GM19238 (cell line): ENCODE measurements at regions not wholly inside any gene's neighbourhood (a gene's known extent, or its start where the extent isn't known, plus 50 kb on each side); places are given as distances from the start of the nearest gene placed in this dataset.

Experiments used
- DNase-seq: peaks from one replicate; pipeline ENCODE4 v3.0.0; 2011; ENCODE audit warnings: low spot score; ENCODE audit not compliant: insufficient read length

DNA sequence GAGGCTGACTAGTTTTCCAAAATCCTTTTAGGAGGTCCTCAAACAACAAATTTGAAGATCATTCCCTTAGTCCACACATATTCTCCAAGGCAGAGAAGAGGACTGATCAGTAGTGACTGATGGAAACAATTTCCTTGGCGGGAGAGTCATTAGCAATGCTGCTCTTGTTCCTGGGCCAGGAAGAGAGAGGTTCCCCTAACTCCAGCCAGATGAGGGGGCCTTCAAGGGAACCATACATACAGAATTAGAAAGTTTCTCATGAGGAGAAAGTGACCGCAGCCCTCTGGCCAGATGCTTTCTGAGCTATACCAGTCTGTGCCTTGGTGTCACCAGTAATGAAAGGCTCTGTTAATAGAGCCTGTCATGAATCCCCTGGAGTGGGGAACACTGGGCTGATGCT lies 539.4 kb downstream of the BNC2 start:
- DNase-seq: no peak

DNA sequence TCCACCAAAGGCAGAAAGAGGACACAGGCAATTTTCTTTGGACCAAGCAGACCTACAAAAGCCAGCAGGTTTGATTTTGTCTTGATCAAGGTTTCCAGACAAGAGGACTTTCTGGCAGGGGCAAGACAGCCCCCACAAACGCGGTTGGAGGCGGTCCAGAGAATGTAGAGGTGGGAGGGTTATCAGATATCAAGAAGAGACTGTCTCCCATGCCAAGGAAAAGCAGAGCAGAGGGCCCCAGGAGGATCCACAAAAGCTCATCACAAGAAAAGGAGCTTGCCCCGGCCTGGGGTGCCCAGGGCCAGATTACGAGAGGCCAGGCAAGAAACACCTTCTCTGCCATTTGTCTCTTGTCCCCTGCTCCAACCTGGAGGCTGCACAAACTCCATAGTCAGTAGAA lies 538.9 kb downstream of the BNC2 start:
- no peak for DNase-seq

DNA sequence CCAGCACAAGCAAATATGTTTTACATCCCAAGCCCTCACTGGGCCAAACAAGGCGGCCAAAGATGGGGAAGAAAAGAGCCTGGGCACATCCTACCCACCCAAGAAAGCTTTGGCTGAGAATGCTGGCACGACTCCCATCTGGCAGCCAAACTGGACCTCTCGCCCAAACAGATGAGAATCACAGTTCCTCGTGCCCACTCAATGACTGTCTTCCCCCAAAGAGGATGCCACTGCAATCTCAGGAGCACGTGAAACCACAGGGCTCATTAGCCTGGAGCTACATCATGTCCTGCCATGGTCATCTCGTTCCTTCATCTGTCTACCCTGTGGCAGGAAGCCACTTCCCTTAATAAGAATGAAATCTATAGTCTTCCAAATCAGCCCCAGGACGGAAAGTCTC lies 536.8 kb downstream of the BNC2 start:
- DNase-seq: no peak

DNA sequence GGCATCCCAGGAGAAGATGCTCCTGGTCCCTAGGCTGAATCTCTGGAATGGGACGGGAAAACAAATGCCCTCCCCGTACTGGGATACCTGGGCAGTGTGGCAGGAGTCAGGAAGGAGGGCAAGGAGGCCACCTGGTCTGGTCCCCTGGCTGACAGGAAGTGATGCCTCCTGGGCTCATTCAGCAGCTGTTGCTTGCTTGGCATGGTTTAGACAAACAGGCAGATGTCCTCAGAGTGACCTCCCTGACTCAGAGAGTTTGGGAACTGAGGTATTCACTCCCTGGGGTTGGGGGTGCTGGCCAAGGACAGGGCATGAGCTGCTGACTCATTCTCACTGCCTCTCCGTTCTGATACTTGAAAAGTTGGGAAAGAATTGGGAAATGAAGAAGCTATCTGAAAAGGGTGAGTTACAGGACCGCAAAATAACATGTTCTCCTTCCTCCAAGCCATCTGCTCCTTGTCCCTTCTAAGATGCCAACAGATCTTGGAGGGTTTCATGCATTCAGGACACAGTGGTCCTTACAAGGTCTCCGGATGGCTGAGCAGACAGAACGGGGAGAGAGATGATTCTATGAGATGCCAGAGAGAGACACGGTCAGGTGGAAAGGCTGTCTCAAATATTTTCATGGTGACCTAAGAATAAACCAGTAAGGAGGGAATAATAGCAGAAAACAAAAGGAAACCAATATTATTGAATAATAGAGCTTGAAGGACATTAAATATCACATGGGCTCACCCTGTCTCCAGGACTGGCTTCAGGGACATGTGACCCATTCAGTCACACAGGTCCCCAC lies 534.5 kb downstream of the BNC2 start:
- DNase-seq: no peak

DNA sequence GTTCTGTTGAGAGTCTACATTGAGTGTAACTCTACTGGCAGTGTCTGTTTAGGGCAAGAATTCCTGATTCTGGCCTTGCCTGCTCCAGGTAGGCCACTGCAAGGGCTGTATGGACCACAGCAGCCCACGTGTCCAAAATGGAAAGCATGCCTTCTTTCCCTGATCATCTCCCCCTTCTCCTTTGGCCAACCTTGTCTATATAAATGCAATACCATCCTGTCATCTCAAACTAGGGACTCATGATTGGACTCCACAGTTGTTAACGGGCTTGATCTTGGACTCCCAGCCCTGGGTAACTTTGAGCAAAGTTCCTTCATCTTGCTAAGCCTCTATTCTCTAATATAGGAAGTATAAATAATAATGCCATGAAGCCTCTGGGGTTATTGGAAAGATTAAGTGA lies 533.6 kb downstream of the BNC2 start:
- DNase-seq: no peak

DNA sequence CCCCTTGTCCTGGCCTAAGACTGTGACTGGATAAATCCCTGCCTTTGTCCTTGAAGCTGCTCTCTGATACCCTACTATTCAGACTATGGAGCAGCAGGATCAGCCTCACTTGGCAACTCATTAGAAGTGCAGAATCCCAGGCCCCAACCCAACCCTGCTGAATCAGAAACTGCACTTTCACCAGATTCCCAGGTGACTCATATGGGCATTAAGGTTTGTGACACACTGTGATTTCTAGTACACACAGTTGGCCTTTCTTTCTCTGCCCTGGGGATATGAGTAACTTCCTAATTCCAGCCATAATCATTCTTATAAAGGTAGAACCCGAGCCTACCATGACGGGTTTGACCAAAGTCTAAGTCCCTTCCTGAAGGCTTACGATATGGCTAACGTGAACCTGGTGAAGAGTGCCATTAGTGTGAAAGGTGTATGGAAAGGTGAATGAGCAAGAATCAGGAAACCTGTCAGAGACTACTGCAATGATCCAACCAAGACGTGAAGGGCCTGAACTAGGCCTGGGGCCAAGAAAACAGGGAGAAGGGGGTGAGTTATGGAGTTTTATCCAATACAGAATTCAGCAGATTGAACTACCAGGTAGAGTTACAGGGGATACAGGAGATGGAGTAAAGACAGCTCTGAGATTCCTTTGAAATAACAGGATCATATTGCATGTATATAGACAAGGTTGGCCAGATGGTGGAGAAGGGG lies 533.0 kb downstream of the BNC2 start:
- no peak for DNase-seq

DNA sequence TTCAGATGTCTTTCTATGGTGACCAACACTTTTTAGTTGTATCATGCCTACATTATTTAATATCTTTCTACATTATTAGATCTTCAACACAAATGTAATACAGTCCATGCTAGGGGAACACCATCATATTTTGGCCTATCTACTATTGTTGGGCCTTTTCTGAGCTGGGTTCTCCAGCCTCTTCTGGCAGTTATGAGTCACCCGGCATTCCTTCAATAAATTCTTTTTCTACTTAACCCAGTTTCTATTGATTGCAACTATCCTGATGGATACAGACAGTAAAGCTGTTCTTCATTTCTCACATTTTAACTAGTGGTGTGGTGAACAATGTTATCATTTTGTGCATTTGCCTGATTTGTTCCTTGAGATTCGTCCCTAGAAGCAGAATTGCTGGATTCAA lies 529.3 kb downstream of the BNC2 start:
- no peak for DNase-seq

DNA sequence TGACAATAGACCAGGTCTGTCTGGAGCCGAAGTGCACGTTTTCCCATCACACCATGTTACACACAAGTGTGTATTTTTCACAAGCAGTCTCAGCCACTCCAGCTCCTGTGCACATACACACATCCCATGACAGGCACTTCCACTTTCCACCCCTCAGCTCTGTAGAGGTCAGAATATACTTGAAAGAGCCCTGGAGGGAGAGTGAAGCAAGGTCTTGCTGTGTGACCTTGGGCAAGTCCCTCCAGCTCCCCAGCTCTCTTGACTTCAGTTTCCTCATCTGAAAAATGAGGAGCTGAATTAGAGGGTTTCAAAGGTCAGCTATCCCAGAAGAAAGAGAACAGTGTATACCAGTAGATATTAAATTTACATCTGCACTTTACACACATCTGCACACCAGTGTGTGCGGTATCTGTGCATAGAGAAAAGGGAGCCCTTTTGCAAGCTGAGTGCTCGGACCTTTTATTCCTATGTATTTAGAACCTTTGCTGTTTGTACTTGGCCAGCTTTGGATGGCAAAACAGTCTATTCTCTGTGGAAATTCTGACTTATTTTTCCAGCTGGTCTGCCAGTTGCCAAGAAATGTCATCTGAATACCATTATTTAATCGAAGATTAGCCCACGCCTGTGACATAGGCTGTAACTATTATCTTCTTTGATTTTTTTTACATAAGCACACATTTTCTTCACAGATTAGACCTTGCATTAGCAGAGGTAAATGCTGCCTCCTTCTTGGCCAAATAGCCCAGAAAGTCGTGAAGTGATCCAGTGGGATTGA lies 528.0 kb downstream of the BNC2 start:
- no peak for DNase-seq

DNA sequence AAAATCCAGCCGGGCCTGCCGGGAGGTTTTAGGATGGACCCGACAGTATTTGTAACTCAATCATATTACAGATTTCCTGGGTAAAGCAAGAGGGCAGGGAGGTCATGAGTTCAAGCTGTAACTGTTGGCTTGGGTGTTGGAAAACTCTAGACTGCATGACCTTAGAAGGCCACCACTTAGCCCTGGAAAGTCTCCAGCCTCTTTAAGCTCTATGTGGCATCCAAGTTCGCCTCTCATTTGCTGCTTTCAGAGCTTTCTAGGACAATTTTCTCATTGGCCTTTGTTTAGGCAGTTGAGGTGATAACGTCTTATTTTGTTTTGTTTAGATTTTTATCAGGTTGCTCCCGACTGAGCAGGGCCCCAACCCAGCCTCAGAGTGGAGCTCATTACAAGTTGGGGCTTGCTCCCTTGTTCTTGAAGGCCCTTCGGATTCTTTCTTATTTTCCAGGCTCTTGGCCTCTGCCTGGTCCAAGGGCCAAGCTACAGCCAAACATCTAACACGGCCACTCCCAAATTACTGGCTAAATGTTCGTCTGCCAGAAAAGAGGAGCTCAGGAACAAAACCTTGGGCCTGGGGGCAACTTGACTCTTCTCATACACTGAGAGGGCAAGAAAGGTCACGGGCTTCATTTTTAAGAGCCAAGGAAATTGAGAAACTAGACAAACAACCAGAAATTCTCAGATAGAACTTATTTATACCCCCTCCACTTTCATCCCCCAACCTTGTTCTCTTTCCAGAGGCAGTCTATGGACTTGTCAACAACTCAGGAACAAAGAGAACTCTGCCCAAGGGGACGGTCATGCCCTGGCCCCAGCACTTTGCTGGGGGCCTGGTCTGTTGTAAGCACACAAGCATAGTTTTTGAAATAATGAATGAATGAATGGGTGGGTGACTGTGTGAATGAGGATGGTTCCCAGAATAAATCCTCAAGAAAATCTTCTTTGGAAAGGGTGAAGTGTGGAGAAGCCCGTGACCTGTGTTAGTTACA lies 526.9 kb downstream of the BNC2 start:
- no peak for DNase-seq

DNA sequence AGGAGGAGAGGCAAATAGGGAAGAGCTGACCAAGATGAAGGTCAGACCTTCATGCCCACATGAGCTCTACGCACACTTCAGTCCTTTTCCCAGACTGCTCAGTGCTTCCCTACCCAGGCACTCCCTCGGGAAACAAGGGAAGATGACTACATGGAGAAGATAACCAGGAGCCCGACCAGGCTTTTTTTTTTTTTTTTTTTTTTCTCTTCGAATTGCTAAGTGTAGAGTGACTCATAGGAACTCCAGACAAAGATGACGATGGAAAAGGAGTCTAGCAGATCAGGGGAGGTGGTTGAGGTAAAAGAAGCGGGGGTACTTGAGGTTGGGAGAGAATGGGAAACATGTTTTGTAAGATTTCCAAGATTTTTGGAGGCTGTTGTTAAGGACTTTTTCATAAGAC lies 526.1 kb downstream of the BNC2 start:
- DNase-seq: no peak

DNA sequence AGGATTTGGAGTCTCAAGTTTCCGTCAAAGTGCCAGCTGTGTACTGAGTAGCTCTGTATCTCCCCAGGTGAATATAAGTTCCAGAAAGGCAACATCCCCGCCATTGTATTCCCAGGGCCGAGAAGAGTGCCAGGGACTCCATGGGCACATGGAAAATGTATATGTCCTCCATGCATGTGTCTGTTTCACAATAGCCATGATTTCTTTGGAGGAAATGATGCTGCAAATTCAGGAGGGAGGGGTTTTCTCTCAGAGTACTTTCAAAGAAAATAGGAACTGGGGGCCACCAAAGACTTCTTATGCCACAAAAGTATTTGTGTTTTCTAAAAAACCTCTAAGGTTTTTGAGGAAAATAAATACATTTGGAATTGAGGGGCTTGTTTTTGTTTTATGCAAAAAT lies 524.6 kb downstream of the BNC2 start:
- DNase-seq: no peak

DNA sequence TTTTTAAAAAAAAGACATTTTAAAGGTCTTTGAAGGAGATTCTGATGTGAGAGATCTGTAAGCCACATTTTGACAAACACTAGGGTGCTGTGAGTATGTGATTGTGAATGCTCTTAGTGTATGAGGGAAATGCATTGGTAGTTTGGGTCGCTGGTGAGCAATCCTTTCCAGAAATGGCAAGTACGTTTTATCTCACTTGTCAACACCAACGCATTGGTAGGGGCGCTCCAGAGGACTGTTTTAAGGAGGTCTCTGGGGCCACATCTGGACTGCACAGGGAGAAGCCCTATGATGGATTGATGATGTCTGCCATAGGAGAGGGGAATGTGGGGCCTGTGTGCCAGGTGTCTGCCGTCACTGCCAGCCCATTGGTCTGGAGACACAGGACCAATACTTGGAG lies 522.6 kb downstream of the BNC2 start:
- no peak for DNase-seq

DNA sequence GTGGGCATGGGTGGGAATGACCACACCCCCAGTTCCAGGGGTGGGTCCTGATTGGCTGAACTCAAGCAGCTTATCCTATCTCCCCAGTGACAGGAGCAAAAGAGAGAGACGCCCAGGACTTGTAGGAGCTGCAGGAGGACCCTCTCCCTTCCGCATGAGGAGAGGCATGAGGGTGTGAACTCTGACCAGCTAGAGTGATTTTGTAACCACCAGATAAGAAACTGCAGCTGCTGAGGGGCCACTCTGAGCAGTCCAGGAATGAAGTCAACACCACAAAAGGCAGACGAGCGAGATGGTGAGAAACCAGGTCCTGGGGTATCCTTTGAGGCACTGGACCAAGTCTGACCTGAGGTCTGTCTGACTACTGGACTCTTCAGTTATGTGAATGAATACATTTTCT lies 521.9 kb downstream of the BNC2 start:
- DNase-seq: no peak

DNA sequence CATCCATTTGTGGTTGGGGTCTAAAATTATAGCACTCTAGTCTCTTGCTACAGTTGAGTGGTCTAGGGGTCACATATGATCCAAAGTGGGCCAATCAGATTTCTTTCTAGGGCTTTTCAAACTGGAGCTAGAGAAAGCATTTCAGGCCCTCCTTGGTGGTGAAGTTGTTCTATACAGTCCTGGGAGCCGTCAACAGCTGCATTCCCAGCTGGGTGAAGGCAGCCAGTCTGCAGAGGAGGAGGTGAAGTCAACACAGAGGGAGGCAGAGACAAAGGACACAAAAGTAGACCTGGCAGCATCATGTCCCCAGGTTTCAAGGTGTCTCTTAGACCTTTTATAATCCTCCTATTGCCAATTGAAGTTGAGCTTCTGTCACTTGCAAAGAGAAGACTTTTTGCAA lies 518.2 kb downstream of the BNC2 start:
- no peak for DNase-seq

DNA sequence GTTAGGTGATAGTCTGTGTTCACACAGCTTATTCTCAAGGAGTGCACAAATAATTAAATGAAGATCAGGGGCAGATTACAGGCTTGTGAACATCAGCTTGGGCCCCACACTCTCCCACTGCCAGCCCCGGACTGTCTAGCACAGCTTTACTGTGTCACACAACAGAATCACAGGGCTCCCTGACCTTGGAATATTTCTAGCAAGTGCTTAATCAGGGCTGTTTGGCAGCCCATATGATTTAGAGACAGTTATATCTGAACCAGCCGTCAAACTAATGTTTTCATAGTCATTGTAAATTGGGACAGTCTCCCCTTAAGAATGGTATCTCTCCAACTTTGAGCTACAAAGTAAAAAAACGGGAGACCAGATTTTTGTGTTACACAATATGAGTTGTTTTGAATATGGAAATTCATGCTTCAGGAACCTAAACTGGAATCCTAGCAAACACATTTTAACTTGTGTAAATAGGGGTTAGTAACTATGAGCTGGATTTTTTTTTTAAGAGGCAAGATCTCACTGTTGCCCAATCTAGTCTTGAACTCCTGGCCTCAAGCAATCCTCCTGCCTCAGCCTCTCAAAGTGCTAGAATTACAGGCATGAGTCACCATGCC lies 517.6 kb downstream of the BNC2 start:
- no peak for DNase-seq

DNA sequence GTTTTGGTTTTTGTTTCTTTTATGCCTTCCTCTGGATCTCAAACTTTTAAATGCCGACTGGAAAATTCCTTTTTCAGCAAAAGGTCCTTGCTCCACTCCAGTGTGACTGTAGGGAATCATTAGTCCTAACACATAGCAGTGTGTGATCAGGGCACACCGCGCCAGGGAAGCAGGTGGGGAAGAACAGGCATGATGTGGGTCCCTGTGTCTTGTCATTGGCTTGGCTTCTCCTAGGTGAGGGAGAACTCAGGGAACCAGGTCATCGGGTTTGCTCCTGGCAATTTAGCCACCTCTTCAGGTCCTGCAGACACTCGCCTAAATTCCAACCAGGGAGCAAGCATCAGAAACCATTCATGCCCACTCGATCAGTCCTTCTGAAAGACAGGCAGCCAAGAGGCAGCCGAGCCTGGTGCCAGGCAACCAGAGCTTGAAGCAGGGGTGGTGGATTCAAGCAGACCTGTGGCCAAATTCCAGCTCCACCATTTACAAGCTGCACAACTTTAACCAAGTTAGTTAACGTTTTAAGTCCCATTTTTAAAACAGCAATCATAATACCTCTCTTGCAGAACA lies 514.2 kb downstream of the BNC2 start:
- no peak for DNase-seq

DNA sequence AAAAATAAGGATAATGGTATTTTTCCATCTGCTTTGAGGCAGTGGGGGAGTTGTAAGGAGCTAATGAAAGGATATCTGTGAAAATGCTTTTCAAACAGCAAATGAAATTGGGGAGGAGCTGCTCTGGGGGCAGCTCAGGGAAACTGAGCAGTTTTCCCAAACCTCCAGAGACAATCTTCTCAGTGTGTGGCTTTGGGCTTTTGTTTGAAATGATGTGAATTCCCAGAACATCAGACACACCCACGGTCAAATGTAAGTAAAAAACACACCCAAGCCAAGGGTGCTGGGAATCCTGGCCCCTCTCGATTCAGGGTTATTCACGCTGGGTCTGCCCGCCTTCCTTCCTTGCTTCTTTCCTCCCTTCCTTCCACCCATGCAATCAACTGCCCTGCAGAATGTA lies 512.6 kb downstream of the BNC2 start:
- no peak for DNase-seq

DNA sequence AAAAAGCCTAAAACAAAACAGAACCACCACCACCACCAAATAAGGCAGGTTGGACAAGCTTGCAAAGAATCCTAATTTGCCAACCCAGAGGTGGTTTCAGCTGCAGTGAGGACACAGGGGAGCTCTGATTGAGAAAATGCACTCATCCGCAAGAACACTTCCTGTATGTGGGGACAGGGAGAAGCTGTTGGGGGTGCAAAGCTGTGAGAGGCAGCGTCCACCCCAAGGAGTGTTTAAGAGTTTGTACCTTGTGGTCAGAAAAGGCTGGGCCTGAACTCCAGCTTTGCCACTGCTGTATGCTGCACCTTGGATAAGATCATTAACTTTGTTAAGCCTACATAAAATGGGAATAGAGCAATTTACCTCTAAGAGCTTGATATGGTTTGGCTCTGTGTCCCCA lies 511.7 kb downstream of the BNC2 start:
- DNase-seq: no peak
